ENCODE measurements at regions not wholly inside any gene's neighbourhood (a gene's known extent, or its start where the extent isn't known, plus 50 kb on each side); places are given as distances from the start of the nearest gene placed in this dataset.

DNA sequence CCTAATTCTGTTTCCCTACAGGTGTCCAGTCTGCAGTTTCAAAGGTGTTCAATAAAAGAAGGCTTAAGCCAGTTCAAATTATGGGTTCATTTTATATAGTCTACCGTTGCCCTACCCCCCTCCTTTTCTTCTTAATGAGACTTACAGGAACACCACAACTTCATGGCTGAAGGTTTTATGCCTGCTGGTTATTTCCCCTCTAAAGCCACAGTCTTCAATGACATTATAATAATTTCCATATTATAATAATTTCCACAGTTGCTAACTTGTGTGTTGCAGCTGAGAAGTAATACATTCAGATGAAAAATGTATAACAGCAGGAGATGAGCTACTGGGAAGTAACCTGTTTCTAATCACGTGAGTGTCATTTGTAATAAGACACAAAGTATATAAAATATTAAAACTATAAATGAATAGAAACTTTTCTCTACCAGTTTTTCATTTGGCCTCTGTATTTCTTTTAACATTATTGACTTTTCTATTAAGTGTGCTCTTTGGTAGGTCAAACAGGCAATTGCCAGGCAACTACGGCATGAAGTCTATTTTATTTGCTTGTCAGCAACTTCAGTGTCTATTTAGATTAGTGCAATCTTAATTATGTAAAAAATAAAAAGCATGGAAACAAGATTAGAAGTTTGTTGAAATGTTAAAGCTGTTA lies 120.5 kb upstream of the HMHB1 start:
- no peak for DNase-seq

DNA sequence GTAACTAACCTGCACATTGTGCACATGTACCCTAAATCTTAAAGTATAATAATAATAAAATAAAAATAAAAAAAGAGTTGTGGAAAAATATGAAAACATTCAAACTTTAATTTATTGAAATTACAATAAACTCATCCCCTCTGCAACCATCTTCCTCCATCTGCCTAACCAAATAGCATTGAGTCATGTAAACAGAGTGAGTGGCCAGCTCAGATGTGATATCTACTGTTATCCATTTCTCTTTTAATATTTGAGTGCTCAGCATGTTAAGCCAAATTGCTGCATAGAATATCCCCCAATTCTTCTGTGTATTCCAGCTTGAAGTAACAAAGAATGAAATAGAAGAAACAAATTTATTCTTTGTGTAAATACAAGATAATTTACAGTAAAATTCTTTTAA lies 124.4 kb upstream of the HMHB1 start:
- no peak for DNase-seq

DNA sequence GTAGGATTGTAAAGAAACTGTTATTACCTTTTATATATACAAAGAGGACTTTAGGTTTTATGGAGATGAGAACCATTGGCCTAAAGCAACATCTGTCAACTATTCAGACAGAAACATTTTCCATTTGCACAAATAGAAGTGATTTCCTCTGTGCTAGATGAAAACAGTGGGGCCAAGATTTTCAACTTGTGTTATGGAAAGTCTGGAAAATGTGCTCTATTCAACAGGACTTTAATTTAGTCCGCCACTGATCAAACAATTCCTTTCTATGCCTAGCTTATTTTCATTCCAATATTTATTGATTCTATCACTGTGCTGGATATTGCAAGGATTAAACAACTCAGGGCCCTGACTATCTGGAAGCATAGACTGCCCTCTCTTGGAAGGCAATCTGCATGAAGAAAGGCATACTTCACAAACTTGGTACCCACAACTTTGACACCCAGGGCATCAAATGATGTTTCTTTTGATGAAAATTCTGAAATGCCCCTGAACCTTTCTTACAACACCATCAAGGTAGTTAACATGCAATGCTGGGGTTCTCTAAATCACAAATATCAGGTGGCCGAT lies 126.6 kb upstream of the HMHB1 start:
- no peak for DNase-seq

DNA sequence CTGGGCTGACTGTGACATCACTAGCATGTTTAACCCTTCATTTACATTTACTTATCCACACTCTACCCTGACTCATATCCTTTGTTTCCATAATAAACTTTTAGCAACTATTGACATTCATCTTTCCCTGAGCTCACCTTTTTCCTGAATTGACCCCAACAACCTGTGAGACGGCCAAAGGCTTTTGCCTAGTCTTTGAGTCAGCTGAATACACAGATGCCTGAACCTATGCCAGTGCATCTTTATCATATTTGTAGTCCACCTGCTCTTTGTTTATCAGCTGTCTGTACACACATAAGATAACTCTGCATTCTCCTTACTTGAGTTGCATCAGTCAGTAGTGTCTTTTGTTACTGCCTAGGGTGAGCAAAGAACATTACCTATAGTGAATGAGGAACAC lies 128.5 kb upstream of the HMHB1 start:
- DNase-seq = no peak

DNA sequence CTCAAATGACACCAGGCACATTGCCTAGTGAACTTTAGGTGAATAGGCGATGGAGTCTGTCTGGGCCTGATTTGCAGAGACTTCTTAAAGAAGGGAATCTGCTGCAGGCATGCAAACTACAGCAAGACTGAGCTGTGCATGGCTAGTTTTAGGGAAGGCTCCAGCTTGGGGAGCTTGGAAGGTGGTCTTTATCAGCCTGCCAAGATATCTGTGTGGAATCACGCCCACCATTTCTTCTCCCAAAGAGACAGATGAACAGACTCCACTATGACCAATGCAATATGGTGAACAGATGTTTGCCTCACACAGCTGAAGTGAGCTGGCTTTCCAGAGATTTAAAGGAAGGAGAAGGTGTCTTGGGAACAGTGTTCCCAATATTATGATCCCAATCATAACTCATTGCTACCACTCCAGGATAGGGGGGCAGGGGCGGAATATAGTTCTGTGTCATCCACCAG lies 129.0 kb upstream of the HMHB1 start:
- no peak for DNase-seq

DNA sequence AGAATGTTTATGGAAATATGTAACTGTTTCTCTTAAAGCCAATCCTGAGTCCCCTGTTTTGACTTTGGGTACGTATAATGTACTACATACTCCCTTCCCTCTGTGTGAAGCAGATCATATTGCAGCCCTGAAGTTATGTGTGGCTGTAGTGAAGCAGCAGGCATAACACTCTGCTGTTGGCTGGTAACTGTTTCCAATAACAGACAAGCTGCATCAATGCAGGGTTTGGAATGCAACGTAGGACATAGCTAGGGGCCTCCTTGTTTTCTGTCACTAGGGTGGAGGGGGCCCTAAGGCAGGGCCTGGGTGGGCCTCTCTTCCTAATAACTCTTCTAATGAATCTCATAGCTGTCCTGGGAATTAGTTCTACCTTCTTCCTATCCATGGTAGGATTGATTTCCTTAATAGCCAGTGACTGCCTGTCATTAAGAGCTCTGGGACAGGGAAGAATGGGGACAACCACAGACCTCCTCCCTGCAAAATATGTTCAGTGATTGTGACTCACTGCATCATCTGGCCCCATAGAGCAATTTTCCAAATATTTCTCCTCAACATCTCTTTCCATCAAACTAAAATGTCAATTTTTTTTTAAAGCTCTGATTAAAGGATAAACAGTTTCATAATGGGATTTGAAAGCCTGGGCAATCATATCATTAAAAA lies 129.6 kb upstream of the HMHB1 start:
- no peak for DNase-seq

DNA sequence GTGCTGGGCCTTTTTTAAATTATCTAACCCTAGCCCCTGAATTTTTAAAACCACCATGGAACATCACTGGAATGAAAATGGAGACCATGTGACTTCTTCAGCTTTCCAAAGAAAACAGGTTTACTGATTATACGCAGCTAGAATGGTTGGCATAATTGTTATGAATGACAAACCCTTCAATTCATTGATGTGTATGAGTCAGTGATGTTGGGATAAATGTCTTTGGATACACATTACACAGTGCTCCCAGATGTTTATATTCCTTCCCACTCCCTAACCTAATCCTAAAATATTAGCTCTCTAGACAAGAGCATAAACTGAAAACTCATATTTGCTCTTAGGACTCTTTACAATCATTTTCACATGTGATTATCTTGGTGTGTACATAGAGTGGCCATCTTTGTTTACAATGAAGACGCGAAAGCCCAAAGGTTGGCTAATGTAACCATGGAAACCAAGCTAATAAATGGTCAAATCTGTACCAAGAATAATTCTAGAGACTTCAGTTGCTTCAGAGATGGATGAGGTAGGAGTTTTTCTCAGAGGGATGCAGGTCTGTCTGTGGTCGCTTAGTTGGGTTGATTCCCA lies 131.2 kb upstream of the HMHB1 start:
- DNase-seq = no peak

DNA sequence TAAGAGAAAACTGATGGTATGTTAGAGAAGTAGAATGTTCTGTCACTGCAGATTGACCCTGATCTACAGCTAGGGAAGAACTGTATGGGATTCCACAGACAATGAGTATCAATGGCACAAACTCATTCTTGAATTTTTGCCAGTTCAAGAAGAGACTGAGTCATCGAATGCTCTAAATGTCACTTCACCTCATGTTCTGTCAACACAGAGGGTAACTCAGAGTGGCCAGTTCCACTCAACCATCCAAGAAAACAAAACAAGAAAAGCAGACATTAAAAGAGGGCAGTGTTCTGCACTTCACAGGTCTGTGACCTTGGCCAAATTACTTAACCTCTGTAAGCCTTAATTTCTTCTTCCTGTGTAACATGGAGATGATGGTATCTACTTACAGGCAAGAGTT lies 132.2 kb upstream of the HMHB1 start:
- DNase-seq = no peak

DNA sequence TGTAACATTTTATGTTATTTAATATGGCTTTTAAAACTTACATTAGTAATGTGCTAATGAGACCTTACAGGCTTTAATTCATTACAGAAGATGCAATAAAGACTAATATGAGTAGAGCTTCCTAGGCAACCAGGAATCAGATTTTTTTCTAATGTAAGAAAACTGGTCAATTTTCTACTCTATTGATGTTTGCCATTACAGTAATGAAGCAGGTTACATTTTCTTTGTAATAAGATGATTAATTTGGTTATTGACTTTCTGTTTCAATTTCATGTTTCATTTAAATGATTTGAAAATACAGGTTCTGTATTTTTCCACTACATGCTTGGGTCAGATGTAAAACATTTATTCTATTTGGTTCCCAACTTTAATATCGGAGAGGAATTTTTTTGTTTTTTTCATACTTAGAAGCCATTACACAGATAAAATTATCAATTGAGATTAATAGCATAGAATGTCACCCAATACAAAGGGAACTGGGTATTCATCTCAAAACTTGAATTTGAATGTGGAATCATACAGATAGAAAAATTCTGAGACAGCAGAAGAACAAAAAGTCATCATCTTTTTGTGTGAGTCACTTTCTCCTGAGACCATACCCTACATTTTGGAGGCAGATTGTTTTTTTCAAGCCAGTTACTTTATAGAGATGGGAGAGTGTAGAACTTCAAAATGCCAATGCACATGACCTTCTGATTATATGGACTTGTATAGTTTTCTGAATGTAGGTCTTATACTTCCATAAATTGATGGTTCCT lies 133.6 kb upstream of the HMHB1 start:
- no peak for DNase-seq

DNA sequence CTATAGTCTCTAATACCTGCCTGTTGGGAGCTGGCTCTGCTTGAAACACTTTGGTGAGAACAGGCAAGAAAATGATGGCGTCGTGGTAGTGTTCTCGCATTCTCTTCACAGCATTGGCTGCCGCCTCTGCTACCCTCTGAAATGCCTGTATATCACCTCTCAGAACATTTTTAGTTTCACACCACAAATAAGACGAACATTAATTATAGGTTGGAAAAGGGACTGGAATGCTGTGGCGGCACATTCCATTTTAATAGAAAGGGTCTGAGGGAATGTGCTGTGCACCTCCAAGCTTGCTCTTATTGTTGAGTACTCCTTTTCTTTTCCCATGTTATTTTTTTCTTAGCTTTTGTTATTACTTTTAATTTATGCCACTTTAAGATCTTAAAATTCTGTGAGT lies 134.6 kb upstream of the HMHB1 start:
- no peak for DNase-seq

DNA sequence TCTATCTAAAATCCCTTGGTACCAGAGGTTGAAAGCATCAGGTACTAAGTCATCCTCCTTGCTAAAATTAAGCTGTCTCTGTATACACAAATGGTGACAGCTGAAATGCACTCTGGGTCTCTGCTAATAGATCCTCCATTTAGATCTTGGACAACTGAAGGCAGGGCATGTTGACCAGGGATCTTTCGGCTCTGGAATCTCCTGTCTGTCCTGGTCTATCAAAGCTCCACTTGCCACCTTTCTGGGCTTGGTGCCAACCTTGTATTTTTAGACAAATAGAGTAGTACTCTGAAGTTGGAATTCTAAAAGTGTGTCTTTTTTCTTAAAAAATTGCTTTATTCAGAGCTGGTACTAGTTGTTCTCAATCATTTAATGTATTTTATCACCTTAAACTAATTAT lies 135.2 kb upstream of the HMHB1 start:
- DNase-seq = no peak

DNA sequence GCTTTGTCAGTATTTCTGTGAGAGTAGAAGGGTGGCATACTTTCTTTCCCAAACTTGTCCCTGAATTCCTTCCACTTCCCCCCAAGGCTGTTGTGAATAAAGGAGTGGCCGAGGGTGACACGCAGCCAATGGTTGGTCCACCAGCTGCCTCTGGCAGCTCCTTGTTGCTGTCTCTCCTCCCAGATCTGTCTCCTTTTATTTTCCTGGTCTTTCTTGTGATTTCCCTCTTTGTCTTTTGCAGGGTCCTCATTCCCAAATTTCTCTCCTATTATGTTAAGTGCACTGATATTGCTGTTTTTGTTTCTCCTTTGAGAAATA lies 137.5 kb upstream of the HMHB1 start:
- DNase-seq = no peak

DNA sequence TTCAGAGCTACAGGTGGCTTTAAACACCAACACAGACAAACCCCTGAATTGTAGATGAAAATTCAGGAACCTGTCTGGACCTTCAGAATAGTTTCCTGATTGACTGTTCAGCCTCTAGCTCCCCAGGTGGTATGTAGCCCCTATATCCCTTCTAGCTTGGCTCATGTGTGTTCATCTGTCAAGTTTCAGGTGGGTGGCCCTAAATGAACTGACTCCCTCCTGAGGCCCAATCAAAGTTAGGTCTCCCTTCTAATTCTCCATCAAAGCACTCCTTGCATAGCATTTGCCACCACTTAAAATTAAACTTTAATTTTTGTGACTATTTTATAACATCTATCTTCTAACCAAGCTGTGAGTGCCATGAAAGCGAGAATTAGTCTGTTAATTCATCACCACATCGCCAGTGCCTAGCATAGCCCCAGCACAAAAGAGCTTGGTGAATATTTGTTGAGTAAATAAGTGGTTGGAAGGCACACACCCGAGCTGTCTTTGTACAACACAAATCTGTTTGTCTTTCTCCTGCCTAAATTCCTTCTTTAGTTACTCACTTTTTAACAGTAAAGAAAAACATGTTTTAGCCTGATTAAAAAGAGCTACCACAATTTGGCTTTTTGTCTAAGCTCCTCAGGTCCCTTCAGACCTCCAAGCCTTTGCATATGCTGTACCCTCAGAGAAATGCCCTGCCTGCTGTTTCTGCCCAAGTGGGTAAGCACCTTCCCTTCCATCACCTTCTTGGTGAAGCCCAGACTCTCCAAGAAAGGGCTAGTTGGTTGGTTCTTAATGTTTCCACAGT lies 138.1 kb upstream of the HMHB1 start:
- no peak for DNase-seq

DNA sequence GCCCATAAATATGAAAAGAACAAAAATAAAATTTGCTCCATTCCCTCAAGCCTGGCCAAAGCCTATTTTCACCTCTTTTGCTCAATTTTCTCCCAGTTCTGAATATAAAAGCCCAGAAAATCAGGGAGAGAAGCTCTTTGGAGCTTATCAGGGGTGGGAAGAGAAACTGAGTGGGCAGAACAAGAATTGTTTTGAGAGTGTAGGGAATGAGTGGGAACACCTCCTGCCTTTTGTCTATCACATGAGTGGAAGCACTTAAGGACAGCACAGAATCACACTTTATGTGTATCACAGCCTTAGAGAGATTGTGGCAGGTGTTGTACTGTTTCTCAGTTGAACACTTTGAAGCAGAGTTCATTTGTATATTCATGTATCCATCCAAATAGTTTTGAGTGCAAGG lies 139.2 kb upstream of the HMHB1 start:
- DNase-seq = no peak

DNA sequence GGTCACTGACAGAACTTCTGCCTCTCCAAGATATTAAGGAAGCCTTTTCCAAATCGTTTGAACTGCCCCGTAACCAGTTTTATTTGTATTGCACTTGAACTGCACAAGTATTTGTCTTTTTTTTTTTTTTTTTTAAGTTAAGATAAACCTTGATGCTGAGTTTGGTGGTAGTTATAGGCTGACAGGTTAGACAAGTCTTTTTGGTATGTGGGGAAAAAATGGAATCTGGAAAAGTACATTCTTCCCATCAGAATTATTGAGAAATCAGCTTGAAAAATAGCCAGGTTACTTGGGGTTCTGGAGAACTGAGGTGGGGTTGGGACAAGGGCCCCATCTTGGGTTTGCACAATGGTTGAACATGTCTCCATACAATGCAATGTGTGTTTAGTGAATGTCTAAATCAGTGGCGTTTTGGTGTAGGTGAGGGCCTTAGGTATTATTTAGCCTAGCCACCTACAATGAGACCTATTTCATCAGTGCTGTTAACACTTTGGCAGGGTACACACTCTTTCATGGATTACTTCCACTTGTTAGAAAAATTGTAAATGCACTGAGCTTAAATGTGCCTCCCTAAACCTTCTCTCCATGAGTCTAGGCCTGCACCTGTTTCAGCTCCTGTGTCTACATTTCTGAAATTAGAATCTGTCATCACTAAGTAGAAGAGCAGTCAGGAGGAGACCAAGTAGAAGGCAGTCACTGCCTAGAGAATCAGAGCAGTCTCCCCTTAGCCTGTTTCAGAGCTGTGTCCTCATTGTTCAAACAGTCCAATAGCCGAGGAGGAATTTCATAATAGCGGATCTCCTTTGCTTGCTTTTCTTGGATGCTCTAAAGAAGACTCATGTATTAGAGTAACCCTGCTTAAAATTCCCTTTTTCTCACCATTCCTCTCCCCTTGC lies 140.0 kb upstream of the HMHB1 start:
- no peak for DNase-seq

DNA sequence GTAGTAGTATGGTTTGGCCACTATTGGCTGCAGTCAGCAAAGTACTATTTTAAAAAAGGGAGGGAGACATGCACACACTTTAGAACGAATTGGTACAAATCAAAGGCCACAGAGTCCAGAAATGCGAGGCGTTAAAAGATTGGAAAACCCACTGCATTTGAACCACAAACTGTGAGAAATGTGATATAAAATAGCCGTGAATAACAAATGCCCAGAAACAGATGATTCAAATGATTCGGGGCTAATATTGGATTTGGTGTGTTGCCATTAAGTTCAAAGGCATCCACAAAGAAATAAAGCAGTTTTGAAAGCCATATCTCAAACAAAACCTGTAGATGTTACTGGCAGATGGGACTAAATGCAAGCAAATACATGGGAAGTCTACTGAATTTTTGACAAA lies 140.9 kb upstream of the HMHB1 start:
- DNase-seq = no peak

DNA sequence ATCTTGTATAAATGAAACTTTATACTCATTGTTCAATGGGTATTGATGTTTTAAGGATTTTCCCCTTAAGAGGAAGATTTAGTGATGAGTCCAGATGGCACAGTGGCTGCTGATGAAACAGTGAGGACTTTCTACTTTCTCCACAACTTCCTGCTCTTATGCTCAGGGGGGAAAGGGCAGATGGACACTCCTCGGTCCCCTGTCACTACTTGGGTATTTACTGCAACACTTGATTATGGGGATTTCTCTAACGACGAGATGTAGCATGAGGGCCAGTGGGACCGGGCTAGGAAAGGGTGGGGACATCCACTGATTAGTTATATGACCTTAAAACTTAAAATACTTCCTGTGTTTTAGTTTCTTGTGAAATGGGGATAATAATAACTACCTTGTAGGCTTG lies 146.1 kb upstream of the HMHB1 start:
- DNase-seq = no peak

DNA sequence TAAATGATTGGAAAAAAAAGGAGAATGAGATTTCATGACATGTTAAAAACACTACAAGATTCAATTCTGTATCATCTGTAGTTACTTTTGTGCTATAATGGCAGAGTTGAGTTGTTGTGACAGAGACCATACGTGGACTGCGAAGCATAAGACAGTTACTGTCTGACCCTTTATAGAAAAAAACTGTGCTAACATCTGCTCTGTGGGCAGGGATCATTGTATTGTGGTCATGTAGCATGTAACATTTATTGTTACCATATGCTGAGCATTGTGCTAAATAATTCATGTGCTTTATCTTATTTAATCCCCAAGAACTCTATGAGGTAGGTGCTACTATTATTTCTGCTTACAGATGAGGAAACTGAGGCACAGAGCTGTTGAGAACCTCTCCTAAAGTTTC lies 147.3 kb upstream of the HMHB1 start:
- no peak for DNase-seq

DNA sequence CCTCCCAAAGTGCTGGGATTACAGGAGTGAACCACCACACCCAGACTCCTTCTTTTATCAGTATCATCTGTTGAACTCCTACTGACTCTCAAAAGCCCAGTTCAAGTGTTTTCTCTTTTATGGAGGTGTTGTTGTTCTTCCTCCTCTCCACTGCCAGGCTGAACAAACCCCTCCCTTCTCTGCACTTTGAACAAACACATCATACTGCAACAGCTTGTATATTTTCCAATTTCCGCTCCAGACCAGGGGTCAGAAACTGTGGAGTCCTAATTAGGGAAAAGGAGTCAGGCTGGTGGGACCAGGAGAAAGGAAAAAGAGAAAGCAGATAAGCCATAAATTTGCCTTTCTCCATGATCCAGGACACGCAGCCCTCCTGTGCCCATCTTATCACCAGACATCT lies 148.1 kb upstream of the HMHB1 start:
- no peak for DNase-seq

DNA sequence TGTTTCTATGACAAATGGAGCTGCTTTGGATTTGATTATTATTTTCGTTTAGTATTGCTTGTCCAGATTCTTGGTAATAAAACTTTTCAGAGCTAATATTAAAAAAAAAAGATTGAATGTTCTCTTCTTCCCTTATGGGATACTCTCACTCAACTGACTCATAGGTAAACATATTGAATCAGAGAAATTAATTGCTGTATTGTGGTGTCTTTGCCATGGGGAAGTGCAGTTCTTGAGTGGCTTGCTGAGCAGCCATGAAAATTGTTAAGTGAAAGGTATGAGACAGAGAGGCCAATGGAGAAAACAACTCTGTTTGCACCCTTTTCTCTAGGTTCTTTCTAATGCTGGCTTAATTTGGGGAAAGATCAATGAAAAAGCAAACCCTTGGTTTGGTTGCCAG lies 149.9 kb upstream of the HMHB1 start:
- no peak for DNase-seq

DNA sequence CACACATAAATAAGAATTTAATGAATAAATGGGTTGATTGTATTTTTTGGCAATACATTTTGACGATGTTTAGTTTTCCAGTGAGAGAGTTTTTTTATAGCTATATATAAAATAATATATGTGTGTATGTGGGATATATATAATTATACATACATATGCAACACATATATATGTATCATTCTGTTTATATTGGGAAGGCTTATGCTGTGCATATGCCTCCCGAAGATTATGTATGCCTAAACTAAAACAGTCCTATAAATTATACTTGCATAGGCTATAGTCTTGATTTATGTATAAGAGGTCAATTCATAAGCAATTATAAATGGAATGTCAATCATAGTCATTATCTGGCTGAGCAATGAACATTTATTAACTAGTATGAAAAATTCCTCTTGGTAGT lies 151.3 kb upstream of the HMHB1 start:
- no peak for DNase-seq
